Upper lobe of right lung (tissue), 1 donor: ENCODE measurements at regions not wholly inside any gene's neighbourhood (a gene's known extent, or its start where the extent isn't known, plus 50 kb on each side); places are given as distances from the start of the nearest gene placed in this dataset.

Experiments
- ATAC-seq: fragments of 200-7000 bp; cut with Tn5 transposase; one replicate; pipeline ENCODE4 v1.9.1; 2020; ENCODE audit warnings: mild to moderate bottlenecking, moderate library complexity
- DNase-seq: peaks from one replicate; pipeline ENCODE4 v3.0.0-alpha.2; 2020
- H3K27ac ChIP-seq: fragments of 200-600 bp; one replicate; pipeline ENCODE4 v1.8.0; 2022
- H3K27me3 ChIP-seq: fragments of 200-600 bp; one replicate; pipeline ENCODE4 v1.8.0; 2022; ENCODE audit warnings: mild to moderate bottlenecking
- H3K36me3 ChIP-seq: fragments of 200-600 bp; one replicate; pipeline ENCODE4 v1.8.0; 2022
- H3K4me1 ChIP-seq: fragments of 200-600 bp; one replicate; pipeline ENCODE4 v1.8.0; 2022
- H3K4me3 ChIP-seq: fragments of 200-600 bp; one replicate; pipeline ENCODE4 v1.8.0; 2022; ENCODE audit warnings: mild to moderate bottlenecking
- H3K9me3 ChIP-seq: fragments of 200-600 bp; one replicate; pipeline ENCODE4 v1.8.0; 2022
- intact Hi-C: fragments of 100-400 bp; cut with DNase I; formaldehyde crosslinking; loops from one replicate; pipeline ENCODE4 v1.11.0; 2022
- TF ChIP-seq, protein P1 (sequence below): fragments of 200-600 bp; IDR thresholded peaks from one replicate; pipeline ENCODE4 v1.8.0; 2022; ENCODE audit warnings: antibody characterized with exemption
- donor health status: DM: no; HTN: yes; CAD: no; lungs with severe emphysema.

DNA sequence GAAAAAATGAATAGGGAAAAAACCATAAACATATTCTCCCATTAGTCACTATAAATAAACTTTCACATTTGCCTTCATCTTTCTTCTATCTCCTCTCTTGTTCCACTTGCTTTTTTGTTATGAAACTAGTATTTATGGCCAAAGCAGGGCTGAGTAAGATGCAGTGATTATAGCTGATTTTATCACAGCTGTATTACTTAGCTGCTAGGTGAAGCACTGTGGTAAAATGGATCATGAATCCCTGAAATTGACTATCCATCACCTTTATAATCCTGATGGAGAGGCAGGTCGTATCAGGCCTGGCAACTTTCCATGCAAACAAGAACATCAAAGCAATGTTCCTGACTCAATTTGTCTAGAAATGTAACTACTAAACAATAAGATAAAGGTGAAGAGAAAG, 471.6 kb downstream of the TUSC7 start:
- Histone ChIP-seq H3K27me3 (no peaks in the 10 kb centered on the region), H3K27ac (no peak overlapping the region), H3K4me1 (no peaks in the 10 kb centered on the region), H3K4me3 (no peak overlapping the region), H3K36me3 (no peaks in the 10 kb centered on the region), H3K9me3 (no peaks in the 10 kb centered on the region)
- DNase-seq: no peak
- no peak for ATAC-seq
- intact Hi-C loops: no loop called here
- TF ChIP-seq, protein P1, sequence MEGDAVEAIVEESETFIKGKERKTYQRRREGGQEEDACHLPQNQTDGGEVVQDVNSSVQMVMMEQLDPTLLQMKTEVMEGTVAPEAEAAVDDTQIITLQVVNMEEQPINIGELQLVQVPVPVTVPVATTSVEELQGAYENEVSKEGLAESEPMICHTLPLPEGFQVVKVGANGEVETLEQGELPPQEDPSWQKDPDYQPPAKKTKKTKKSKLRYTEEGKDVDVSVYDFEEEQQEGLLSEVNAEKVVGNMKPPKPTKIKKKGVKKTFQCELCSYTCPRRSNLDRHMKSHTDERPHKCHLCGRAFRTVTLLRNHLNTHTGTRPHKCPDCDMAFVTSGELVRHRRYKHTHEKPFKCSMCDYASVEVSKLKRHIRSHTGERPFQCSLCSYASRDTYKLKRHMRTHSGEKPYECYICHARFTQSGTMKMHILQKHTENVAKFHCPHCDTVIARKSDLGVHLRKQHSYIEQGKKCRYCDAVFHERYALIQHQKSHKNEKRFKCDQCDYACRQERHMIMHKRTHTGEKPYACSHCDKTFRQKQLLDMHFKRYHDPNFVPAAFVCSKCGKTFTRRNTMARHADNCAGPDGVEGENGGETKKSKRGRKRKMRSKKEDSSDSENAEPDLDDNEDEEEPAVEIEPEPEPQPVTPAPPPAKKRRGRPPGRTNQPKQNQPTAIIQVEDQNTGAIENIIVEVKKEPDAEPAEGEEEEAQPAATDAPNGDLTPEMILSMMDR: no peak

DNA sequence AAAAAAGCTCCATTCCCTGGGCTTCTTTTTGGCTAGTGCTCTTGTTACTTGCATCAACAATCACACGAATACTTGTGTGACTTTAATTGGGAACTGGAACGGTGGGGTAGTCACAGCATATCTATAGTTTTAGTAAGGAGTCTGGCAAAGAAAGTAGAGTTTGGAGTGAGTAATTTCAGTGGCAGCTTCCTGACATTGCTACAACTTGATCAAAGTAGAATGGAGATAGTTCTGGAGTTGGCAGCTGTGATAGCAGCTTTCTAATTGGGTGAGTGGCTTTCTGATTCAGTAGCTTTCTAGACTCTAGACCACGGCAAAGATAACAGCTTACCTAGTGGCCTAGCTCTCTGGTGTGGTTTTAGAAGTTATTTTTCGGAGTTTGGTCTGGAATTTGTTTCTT, 475.0 kb downstream of the TUSC7 start:
- Histone ChIP-seq H3K9me3 (no peaks in the 10 kb centered on the region), H3K36me3 (no peaks in the 10 kb centered on the region), H3K27ac (no peak overlapping the region), H3K4me3 (no peak overlapping the region), H3K4me1 (no peaks in the 10 kb centered on the region), H3K27me3 (no peaks in the 10 kb centered on the region)
- TF ChIP-seq, protein P1: no peak
- intact Hi-C loops: no loop called here
- ATAC-seq: no peak
- DNase-seq: no peak

DNA sequence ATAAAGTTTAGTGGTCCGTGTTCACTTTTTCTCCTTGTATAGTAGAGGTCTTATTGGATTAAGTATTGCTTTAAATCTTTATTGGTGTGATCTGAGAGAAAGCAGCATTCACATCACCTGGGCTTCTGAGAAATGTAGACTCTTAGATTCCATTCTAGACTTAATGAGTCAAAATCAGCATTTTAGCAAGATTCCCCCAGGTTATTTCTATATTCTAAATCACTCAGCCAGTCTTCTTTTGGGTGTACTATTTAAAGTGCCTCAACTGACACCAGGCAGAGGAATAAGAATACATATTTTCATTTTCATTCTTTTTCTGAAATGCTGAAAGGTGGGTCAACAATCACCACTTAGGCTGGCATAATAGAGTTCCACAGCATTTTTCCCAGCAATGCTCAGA, 481.7 kb downstream of the TUSC7 start:
- no peaks in the 10 kb centered on the region for H3K27me3 ChIP-seq

DNA sequence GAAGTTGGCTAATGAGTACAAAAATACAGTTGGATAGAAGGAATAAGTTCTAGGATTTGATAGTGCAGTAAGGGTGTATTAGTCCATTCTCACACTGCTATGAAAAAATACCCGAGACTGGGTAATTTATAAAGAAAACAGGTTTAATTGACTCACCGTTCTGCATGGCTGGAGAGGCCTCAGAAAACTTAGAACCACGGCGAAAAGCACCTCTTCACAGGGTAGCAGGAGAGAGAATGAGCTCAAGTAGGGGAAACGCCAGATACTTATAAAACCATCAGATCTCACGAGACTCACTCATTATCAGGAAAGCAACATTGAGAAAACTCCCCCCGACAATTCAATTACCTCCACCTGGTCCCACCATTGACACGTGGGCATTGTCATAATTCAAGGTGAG, 483.3 kb downstream of the TUSC7 start:
- Histone ChIP-seq H3K36me3 (no peaks in the 10 kb centered on the region), H3K27me3 (no peaks in the 10 kb centered on the region), H3K27ac (no peak overlapping the region), H3K9me3 (no peaks in the 10 kb centered on the region), H3K4me3 (no peak overlapping the region), H3K4me1 (no peaks in the 10 kb centered on the region)
- ATAC-seq (no peak), DNase-seq (no peak)
- TF ChIP-seq, protein P1: no peak
- intact Hi-C loops: no loop called here

More for the DNA sequence above, 481.7 kb downstream of the TUSC7 start:
- intact Hi-C loops: no loop called here
- Histone ChIP-seq H3K36me3 (no peaks in the 10 kb centered on the region), H3K4me1 (no peaks in the 10 kb centered on the region), H3K4me3 (no peak overlapping the region), H3K9me3 (no peaks in the 10 kb centered on the region), H3K27ac (no peak overlapping the region)
- DNase-seq (no peak), ATAC-seq (no peak)
- TF ChIP-seq, protein P1: no peak

DNA sequence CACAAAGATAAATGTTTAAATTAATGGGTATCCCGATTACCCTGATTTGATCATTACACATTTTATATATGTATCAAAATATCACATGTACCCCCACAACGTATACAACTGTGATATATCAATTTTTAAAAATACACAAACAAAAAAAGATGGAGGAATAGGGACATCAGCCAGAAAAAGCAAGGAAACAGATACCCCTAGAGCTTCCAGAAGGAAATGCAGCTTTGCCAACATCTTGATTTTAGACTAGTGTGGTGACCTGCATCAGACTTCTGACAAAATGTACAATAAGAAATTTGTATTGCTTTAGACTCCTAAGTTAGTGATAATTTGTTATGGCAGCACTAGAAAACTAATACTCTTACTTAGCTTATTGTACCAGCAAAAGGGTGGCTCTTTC, 483.8 kb downstream of the TUSC7 start:
- Histone ChIP-seq H3K4me1 (no peaks in the 10 kb centered on the region), H3K36me3 (no peaks in the 10 kb centered on the region), H3K4me3 (no peak overlapping the region), H3K9me3 (no peaks in the 10 kb centered on the region), H3K27me3 (no peaks in the 10 kb centered on the region), H3K27ac (no peak overlapping the region)
- TF ChIP-seq, protein P1: no peak
- intact Hi-C loops: no loop called here
- ATAC-seq: no peak
- no peak for DNase-seq

DNA sequence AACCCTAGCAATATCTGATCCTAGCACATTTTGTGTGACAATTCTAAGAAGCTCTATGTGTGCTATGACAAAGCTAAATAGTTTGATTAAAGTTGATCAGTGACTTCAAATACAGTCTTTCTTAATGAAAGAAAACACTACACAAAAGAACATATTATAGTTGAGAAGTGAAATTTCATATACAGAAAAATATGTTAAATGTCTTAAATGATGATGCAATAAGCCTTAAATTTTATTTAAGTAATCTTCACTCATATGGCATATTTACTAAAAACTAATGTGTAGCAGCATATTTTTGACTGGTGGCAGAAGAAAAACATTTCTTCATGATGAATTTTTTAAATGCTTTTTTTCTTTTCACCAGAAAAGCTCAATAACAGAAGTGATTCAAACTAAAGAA, 485.5 kb downstream of the TUSC7 start:
- intact Hi-C loops: no loop called here
- Histone ChIP-seq H3K27ac (no peak overlapping the region), H3K9me3 (no peaks in the 10 kb centered on the region), H3K4me3 (no peak overlapping the region), H3K36me3 (no peaks in the 10 kb centered on the region), H3K4me1 (no peaks in the 10 kb centered on the region), H3K27me3 (no peaks in the 10 kb centered on the region)
- no peak for ATAC-seq
- TF ChIP-seq, protein P1: no peak
- DNase-seq: no peak
